ENCODE measurements at regions not wholly inside any gene's neighbourhood (a gene's known extent, or its start where the extent isn't known, plus 50 kb on each side); places are given as distances from the start of the nearest gene placed in this dataset.

- in situ Hi-C loops (cut with MboI; ENCODE audit: low sequenced_read_pairs): loop anchor here (25.0 kb wide), 1 partner anchor 610 kb away; no protein-coding TSS in a partner anchor
These were observed 107.2 kb upstream of the L3MBTL4 start for GRCh38 chr18:6521803-6522418.

GRCh38 chr18:6525604-6526003, 110.9 kb upstream of the L3MBTL4 start:
- in situ Hi-C loops (cut with MboI; ENCODE audit: low sequenced_read_pairs): loop anchor here (25.0 kb wide), 1 partner anchor 88 kb away; no protein-coding TSS in a partner anchor

DNA sequence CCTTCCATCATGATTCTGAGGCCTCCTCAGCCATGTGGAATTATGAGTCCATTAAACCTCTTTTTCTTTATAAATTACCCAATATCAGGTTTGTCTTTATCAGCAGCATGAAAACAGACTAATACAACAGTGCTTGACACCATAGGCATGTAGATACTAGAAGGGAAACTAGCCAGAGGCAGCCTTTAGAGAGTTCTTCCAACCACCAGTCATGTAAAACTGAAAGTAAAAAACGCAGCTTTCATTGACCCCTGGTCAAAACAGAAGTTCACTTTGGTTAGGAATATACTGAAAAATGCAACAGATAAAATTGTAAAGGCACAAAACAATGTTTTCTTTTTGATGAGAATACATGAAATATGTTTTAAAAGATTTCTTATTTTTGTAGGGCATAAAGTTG, 122.8 kb upstream of the L3MBTL4 start:
- in situ Hi-C loops (cut with MboI; ENCODE audit: low sequenced_read_pairs): loop anchor here (10.0 to 25.0 kb wide), 2 partner anchors 57 to 100 kb away; no protein-coding TSS in a partner anchor

GRCh38 chr18:6541131-6541679, 126.5 kb upstream of the L3MBTL4 start:
- in situ Hi-C loops (cut with MboI; ENCODE audit: low sequenced_read_pairs): loop anchor here (25.0 kb wide), 1 partner anchor 104 kb away; no protein-coding TSS in a partner anchor

GRCh38 chr18:6542296-6542695, 127.6 kb upstream of the L3MBTL4 start:
- in situ Hi-C loops (cut with MboI; ENCODE audit: low sequenced_read_pairs): loop anchor here (25.0 kb wide), 1 partner anchor 105 kb away; no protein-coding TSS in a partner anchor

DNA sequence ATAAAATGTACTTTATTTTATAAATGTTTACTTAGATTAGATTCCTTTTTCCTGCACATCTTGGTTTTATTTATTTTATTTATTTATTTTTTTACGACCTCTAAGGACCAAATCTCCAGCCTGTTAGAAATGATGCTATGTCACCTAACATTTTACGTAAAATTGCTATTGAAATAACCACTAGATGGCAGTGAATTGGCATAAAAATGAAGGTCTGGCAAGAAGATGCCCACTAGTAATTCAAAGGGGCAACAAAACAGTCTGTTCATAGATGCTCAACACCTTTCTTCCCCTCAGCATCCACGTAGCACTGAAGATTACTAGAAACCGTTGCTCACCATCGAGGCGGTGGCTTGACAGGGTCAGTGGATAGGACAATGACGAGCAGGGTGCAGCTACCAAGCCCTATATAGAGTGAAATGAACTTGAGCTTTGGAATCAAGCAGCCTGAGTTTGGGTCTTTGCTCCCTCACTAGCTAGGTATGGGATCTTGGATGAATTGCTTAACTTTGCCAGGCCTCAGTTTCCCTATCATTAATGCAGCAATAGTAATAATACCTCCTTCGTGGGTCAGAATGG, 128.7 kb upstream of the L3MBTL4 start:
- in situ Hi-C loops (cut with MboI; ENCODE audit: low sequenced_read_pairs): loop anchor here (25.0 kb wide), 1 partner anchor 106 kb away; no protein-coding TSS in a partner anchor

- in situ Hi-C loops (cut with MboI; ENCODE audit: low sequenced_read_pairs): loop anchor here (25.0 kb wide), 1 partner anchor 109 kb away; no protein-coding TSS in a partner anchor
These were observed 131.5 kb upstream of the L3MBTL4 start for GRCh38 chr18:6546229-6546628.

- in situ Hi-C loops (cut with MboI; ENCODE audit: low sequenced_read_pairs): loop anchor here (25.0 kb wide), 1 partner anchor 110 kb away; no protein-coding TSS in a partner anchor
These were observed 132.8 kb upstream of the L3MBTL4 start for GRCh38 chr18:6547476-6547875.

GRCh38 chr18:6553234-6553900, 138.7 kb upstream of the L3MBTL4 start:
- in situ Hi-C loops (cut with MboI; ENCODE audit: low sequenced_read_pairs): no loop called here

- in situ Hi-C loops (cut with MboI; ENCODE audit: low sequenced_read_pairs): no loop called here
These were observed 142.5 kb upstream of the L3MBTL4 start for GRCh38 chr18:6557057-6557769.

DNA sequence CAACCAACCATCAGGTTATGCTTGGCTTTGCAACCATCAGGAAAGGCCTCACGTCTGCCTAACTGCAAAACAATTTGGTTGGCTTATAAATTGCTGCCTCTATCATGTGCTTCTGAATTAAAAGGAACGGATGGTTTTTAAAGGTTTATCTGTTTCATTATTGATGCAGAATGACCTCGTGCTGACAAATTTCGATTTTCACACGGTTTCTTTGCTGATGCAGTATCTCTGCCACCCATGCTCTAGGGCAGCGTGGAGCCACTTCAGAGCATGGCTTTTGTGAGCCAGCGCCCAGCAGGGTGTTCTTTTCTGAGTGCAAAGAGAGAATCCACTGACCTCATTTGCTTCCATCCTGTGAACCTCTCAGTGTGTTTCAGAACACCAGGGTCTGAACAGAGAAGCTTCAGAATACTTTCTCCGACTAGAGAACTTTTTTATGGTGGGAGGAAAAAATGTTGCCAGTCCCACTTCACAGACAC, 143.1 kb upstream of the L3MBTL4 start:
- in situ Hi-C loops (cut with MboI; ENCODE audit: low sequenced_read_pairs): no loop called here

GRCh38 chr18:6558446-6559156, 143.9 kb upstream of the L3MBTL4 start:
- in situ Hi-C loops (cut with MboI; ENCODE audit: low sequenced_read_pairs): no loop called here

GRCh38 chr18:6559296-6559695, 144.6 kb upstream of the L3MBTL4 start:
- in situ Hi-C loops (cut with MboI; ENCODE audit: low sequenced_read_pairs): no loop called here

GRCh38 chr18:6561016-6561415, 146.3 kb upstream of the L3MBTL4 start:
- in situ Hi-C loops (cut with MboI; ENCODE audit: low sequenced_read_pairs): no loop called here

DNA sequence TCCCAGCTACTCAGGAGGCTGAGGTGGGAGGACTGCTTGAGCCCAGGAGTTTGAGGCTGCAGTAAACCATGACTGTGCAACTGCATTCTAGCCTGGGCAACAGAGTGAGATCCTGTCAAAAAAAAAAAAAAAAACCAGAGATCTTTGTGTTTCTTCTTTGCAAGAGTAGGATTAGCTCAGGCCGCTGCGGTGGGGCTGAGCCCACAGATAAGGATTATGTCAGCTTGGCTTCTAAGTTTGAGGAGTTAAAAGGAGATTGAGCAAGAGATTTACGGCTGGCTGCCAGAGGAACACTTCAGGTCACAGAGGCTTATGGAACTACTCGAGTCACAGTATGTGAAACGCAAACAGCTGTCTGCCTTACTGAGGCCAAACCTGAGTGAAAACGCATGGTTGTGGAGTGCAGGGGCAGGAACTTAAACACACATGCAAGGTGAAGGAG, 146.7 kb upstream of the L3MBTL4 start:
- in situ Hi-C loops (cut with MboI; ENCODE audit: low sequenced_read_pairs): no loop called here

DNA sequence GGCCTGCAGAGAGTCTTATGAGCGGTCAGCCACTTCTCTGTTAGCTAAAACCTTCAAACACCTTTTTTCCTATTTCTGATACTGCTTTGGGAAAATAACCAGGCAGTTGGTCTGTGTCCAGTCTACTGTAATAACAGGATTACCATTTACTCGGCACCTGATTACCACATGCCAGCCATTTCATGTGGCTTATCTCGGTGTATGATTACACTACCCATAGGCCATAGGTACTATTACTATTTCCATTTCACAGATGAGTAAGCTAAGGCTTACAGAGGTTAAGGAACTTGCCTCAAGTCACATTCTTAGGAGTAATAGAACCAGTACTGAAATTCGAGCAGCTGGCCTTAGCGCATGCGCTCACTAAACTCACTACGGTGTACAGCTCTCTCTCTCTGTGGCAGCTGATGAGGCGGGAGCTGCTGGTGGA, 147.2 kb upstream of the L3MBTL4 start:
- in situ Hi-C loops (cut with MboI; ENCODE audit: low sequenced_read_pairs): no loop called here

- in situ Hi-C loops (cut with MboI; ENCODE audit: low sequenced_read_pairs): no loop called here
These were observed 149.2 kb upstream of the L3MBTL4 start for GRCh38 chr18:6563896-6564295.

DNA sequence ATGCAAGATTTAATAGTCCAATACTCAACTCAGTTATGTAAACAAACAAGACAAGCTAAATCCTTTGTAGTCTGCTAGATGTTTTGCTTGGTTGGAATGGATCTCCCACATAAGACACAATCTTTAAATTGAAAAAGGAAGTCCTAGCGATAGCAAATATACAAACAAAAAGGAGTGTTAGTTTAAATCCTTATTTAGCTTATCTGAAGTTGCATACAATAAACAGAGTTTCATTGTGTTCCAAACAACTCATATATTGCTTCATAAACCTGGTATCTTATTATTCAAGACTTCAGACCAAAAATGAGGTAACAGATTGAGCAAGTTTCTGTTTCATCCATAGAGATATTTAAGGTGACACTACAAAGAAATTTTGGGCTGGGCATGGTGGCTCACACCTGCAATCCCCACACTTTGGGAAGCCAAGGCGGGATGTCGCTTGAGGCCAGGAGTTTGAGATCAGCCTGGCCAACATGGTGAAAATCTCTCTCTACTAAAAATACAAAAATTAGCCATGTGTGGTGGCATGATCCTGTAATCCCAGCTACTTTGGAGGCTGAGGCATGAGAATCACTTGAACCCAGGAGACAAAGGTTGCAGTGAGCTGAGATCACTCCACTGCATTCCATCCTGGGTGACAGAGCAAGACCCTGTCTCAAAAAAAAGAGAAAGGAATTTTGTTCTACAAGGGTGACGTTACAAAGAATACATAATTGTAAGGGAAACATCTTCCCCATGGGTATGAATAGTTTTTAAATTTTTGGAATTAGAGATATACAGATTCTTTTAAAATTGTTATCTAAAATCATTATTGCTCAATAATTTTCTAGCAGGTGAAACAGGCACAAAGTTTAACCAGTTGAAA, 150.5 kb upstream of the L3MBTL4 start:
- in situ Hi-C loops (cut with MboI; ENCODE audit: low sequenced_read_pairs): no loop called here

- in situ Hi-C loops (cut with MboI; ENCODE audit: low sequenced_read_pairs): no loop called here
These were observed 151.0 kb upstream of the L3MBTL4 start for GRCh38 chr18:6565815-6566081.
